NCI-H524 treated with DMSO at 0.1 percent for 48 hours (cell line): ENCODE measurements at regions not wholly inside any gene's neighbourhood (a gene's known extent, or its start where the extent isn't known, plus 50 kb on each side); places are given as distances from the start of the nearest gene placed in this dataset.
A peak's percentile ranks its signal among the peaks of the same experiment; 100 is the strongest.

Experiments used
- DNase-seq: peaks from one replicate; lab custom pipeline; 2025; lab: John Stamatoyannopoulos, UW

DNA sequence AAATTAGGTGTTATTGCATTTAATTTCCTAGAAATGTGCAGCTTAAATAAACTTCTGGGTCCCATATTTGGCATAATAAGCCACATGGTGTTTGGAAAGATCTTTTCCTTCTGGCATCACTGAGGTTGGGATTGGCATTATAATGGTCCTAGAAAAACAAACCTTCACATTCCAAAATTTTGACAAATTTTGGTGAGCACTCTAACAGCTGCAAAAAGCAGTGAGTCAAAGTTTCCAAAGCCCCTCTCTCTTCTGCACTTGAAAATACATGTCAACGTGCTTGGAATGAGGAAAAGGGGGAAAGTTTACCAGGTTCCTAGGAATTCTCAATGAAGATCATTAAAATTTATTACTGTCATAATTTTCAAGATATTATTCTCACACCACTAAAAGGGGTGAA is 77.8 kb upstream of the STK17B start:
- DNase-seq = no peak

DNA sequence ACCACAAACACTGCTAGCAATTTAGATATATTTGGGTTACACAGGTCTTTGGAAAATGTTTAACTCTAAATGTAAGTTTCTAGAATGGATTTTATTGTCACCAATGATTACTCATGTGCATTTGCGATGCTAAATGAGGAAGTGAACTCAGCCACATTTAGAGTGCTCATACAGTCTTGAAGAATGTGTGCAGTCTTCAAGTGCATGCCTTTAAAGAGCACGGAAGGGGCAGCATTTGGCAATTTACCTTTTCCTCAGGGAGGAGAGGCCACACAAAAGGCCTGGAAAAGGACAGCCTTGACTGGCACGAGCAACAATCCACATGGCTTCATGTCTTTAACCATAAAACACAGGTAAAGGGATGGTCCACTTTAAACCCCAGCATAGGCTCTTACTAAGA is 78.5 kb upstream of the STK17B start:
- DNase-seq = no peak

DNA sequence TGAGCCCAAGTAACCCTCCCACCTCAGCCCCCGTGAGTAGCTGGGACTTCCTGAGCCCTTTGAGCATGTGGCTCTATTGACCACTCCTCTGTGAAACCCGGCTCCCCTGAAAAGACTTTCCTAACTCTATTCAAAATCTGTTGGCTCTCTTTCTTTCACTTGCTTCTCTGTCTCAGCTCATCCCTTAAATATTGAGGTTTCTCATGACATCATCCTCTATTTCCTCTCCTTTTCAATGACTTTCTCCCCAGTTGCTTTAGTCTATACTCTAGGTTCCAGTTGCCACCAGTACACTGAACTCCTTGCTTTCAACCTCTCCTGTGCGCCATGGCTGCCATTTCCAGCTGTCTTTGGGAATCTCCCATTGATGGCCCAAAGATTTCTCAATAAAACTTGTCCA is 79.8 kb upstream of the STK17B start:
- DNase-seq = no peak

DNA sequence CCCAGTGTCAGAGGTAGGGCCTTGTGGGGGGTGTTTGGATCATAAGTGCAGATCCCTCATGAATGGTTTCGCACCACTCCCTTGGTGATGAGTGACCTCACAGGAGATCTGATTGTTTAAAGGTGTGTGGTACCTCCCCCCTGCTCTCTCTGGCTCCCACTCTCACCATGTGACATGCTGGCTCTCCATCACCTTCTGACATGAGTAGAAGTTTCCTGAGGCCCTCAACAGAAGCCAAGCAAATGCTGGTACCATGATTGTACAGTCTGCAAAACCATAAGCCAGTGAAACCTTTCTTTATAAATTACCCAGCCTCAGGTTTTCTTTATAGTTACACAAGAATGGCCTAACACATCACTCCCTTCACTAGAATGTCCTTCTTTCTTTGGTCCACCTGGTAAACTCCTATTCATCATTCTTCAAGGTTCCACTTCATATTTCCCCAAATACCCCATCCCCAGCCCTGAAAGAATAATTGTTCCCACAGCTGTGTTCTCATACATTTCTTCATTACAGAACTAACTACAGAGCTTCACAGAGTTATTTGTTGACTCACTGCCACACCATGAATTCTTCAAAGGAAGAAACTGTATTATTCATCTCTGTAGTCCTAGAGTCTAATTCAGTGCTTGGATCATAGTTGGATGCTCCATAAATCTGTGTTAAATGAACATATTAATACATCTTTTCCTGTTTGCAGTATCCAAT is 81.2 kb upstream of the STK17B start:
- DNase-seq = no peak

DNA sequence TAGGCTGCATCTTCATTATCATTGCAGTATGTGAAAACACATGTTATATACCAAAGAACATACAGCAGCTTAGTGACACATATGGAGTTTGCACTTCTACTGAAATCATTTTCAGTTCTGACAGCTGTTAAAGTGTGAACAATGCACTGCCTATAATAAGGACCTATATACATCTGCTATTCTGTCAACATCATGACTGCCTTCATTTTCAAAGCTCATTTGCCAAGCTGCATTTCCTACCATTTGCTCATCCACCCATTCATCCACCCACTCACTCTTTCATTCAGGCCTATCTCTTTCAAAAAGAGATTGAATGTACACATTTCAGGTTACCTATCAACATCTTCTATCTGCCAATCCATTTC is 81.7 kb upstream of the STK17B start:
- no peak for DNase-seq

DNA sequence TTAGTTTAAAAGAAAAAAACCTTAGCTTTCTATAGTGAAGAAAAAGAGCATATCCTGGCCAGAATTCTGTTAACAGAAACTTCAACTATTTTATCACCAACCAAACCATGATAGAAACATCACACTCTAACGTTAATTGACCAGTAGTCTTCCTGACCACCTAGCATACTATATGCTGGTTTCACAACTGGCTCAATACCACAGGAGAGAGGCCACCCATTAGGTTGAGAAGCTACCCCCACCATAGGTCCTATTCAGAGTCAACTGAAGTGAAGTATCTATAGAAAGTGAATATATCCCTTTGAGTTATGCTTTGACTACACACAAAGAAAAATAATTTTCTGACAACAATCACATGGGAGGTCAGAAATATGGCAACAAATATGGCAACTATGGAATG is 85.2 kb upstream of the STK17B start:
- DNase-seq = no peak

DNA sequence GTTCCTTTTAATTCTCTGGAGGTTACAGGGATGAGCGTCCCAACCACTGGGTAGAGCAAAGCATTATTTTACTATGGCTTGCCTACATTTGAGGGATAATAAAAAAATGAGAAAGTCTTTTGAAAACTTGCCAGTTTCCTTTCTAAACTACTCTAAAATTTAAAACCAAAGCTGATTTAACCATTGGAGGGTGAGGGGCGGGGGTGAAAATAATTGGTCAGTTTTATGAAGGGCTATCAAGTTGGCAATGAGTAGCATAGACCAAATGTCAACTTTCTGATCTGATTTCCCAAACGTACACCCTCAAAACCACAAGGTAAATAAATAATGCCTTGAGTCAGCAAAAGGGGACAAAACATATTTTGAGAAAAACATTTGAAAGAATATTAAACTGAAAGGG is 85.7 kb upstream of the STK17B start:
- no peak for DNase-seq

DNA sequence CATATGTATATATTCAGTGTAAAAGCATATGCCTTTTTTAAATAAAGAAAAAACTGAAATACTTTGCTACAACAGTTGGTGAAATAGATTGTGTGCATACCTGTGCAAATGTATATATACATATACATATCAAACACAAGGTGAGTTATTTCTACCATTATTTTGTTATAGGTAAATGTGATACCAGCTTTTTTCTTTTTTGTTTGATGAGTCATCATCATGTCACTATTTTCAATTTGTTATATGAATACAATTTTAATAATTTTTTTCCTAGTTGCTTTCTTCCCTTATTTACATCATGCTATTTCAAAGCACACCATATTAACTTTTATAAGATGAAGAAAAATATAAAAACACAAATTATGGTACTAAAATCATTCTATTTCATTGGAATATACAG is 87.0 kb upstream of the STK17B start:
- no peak for DNase-seq

DNA sequence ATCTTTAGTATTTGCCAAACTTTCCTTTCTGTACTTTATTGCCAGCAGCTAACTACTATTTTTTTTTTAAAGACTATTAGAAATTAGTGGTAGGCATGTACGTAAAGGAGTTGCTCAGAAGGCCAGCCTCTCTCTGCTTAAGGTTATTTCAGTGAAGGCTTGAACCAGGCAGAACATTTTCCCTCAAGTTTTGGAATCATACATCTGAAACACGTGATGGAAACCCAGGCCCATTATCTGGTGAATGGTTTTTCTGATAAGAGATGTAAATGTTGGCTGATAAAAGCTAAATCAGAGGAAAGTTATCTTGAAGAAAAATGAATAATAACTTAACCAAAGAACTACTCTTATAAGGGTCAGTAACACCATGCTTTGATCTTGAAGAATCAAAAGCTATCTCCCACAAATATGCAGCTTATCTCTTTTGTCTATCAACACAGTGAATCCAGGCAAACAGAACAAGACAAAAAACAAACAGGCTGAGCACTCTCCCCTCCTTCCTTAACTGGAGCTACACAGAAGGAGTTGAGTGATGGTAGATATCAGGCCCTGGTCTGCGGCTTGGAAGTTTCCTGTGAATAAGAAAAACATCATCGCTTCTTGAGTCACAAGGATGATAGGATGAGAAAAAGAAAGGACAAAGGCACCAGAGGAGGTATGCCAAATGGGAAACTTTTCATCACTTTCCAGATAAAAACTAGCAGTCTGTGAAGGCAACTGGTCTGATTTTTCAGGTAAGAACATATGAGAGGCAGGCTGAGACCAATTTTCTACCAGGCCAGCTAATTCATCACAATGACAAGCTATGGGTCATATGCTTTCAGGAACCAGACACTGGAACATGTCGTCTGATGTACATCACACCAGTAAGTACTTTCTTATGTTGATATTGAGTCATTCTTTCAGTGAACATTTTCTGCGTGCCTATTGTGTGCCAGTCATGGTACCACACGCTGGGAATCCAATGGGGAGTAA is 88.4 kb upstream of the STK17B start:
- no peak for DNase-seq

DNA sequence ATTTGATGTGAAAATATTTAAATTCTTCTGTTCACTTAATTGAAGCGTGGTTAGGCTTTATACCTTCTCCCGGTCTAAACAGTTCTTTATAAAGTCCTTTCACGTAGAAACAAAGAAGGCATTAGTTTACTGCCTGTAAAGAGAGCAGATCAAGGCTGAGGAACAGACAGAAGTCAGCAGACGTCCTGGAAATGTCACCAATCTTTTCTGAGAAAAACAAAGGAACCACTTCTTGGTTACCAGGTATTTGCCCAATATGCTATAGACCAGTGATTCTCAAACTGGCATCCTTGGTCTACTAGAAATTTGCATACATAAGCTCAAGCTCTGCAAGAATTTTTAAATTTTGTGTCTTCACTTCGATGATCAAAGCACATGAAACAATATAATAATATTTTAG is 89.2 kb upstream of the STK17B start:
- DNase-seq = no peak

DNA sequence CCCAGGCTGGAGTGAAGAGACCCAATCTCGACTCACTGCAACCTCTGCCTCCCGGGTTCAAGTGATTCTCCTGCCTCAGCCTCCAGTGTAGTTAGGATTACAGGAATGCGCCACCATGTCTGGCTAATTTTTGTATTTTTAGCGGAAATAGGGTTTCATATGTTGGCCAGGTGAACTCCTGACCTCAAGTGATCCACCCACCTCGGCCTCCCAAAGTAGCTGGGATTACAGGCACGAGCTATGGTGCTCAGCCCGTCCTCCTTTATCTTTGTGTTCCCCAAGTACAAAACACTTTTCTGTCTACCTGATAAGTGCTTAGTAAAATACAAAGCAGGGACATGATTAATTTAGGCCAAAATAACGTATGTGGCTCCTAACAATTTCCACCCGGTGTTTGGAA is 91.2 kb upstream of the STK17B start:
- DNase-seq = no peak

DNA sequence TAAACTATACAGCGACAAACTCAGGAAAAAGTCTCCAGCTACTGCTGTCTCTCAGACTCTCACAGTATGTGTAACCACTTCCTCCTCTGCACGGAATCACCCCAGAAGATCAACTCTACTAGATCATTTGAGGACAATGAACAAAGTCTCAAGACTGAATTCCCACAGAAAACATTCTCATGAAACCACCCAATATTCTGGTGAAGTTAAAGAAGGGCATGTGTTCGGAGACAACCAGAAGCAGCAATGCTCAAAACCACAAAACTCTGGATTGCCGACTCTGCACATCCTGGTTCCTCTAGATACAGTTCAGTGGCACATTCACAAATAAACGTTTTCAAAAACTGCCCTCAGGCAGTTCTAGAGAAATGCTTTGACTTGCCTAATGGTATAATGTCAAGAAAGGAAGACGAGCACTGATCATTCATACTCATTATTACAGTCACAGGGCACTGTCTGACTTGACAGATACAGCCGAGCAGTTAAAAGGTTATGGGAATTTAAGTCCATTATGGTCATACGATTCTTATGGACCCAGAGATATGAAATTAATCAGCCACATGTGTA is 91.9 kb upstream of the STK17B start:
- no peak for DNase-seq

DNA sequence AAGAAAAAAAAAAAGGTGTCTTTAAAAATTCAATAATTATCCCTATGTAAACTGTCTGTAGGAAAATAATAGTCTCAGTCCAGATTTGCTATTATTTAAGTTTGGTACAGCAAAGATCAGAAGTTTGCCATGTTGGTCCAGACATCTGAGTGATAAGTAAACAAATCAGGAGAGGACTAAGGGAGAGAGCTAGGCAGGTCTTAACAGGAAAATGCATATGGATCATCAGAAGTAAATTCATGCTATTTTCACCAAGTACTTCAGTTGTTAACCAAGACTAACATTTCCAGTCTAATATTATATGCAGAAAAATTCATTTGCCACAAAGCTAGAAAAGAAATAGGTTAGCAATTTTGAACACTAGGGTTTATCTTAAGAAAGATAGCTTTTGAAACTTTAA is 95.0 kb upstream of the STK17B start:
- DNase-seq = no peak

DNA sequence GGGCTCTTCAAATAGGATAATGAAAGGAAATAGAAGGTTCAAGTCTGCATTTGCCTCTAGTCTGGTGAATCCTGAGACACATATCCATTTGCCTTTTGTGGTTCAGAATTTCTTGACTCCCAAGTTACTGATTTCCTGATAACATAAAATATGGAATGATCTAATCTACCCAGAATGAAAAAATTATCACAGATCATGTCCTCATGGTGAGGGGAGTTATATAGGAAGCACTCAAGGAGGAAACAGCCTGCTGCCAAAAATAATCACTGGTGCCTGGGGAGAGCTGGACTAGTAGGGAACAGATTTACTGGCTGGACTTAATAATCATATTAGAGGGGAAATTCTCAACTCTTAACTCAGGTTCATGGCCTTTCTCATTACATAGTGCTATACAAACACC is 95.5 kb upstream of the STK17B start:
- DNase-seq = no peak

DNA sequence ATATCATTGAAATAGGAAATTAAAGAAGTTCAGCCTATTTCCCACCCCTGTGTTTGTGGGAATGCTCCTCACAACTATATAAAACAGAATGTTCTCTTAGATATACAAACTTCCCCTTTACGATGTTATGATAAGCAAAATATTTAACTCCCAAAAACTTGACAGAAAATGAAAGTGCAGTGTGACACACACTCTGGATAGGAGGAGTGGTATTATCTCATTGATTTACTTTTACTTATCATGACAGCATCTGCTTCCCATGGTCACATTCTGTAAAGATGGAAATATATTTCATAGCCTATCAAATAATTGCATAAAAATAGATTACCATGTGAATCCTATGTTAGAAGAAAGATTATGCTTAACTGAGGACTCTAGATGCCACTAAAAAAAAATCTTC is 96.6 kb upstream of the STK17B start:
- no peak for DNase-seq

DNA sequence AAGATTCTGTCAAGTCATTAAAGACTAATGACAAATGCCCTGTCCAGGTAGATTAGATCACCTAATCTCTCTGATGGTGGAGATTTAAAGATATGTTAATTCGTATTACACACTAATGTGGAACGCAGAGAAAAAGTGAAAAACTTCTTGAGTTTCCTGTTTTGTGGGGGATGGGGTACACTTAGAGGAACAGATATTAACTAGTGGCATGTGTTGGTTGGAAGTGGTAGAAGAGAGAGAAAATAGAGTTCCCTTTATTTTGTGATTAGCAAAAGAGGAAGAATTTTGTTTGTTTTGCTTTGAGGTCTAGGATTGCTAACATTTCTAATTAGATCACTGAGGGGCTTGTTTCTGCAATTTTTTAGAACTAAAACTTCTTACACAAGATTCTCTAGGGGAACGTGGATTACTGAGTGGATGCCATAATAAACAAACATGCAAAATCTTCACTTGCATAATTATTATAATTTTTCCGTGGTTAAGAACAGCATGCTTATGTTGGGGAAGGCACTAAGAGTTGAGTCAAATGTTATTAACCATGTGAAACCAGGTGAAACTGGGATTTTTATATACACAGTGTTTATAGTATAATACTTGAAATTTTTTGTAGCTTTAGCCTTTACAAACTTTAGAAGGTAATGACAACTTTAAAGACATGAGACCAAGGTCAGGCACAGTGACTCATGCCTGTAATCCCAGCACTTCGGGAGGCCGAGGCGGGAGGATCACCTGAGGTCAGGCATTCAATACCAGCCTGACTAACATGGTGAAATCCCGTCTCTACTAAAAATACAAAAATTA is 97.4 kb upstream of the STK17B start:
- DNase-seq = no peak

DNA sequence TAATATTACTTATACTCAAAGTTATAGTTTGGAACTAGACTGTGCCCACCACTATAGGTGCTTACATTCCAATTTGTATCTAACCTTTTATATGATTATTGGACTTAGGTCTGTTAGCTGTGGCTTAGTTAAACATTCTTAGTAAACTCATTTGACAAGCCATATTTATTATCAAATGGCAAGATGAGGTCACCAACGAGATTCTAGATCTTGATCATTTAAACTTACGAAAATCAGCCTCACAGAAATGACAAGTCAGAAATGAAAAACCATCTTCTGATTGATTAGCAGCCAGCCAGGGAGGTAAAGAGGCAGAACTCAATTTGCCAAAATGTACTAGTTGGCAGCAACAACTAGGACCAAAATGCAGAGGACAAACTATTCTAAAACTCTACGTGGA is 100.4 kb upstream of the STK17B start:
- no peak for DNase-seq

DNA sequence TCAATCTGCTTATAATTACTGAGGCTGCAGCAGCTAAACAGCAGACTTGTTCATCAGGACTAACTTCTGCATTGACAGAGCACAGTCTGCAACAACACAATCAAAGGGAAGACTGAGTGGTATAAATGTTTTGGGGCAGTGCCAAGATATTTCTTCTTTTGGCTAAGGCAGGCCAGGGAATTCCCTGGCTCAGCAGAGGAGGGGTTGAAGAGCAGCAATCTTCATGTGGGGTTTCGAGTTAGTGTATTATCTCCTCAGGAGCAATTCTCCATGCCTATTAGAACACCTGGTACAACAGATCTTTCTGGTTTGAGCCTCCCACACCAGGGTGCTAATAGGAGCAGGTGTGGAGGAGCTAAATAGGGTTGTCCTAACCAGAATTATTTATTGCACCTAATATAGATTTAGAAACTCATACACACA is 103.0 kb upstream of the STK17B start:
- peak; percentile 59 for DNase-seq

DNA sequence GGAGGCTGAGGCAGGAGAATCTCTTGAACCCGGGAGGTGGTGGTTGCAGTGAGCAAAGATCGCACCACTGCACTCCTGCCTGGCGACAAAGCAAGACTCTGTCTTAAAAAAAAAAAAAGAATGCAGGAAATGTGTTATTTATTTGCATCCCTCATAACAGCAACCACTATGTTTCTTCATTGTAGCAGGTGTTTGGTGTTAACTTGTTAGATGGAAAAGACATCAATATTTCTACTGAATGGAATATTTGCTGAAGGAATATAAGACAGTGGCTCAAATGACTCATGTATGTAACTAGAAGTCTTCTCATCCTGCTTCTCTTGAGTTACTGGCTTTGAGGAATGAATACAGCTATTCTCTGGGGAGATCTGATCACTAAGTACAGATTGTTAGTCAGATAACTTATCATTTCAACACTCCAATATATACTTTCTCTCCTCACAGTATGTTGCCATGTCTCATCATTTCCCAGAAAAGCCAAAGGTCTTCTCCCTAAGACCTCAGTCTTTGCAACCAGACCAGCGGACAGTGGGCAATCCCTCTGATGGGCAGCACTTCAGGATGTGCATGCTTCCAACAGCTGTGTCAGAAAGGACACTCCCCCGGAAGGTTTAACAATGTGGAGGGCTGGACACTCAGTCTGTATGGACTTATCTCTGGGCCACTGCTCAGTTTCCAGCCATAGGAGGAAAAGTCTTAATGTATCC is 104.4 kb upstream of the STK17B start:
- no peak for DNase-seq

DNA sequence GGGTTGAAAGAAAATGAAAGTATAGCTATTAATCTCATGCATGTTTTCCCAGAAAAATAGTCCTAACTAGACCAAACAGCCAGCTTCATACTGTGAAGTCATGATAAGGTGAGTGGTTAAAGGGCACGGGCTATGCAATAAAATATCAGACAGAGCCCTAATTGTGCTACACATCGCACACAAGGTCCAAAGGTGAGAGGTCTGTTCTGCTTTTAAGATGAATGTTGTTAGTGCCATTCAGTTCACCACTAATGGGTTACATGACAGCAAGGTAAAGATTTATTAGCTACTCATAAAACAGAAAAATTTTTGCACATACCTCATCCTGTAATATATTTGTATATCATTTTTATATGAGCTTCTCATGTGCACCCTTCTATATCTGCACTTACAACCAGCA is 105.0 kb upstream of the STK17B start:
- DNase-seq = no peak

DNA sequence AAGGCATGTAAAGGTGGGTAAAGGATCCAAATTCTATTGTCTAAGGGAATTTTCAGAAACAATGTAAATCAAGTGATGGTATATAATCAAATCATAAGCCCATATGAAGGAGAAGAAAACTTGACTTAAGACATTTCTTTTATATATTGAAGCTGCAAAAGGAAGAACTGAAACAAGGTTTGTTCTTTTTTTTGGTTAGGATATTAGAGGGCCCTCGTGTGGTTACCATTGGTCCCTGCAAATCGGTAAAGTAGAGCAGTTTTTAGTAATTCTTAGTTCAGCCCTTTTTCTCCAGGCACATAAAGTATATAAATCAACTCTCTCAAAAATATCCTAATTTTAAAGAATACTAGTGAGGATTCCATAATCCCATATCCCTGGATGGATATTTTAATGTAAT is 105.6 kb upstream of the STK17B start:
- no peak for DNase-seq

DNA sequence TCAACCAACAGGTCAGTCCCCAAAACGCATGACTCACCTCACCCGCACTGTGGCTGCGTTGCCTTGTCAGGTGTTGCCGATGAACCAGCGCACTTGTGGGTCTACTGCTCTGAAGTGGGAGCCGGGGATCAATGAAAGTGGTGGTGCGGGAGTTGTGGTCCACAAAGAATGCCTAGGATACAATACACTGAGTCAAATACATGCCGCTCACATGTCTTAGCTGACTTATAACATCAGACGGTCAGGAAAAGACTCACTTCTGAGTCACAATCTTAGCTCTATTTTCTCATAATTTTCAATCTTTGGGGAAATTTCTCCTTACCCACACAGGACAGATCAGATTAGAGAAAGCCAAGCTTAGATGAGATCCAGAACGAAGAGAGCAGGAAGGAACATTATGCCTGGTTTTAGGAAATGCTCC is 107.1 kb upstream of the STK17B start:
- DNase-seq = no peak
